Fibroblast of lung (primary cell): ENCODE measurements at regions not wholly inside any gene's neighbourhood (a gene's known extent, or its start where the extent isn't known, plus 50 kb on each side); places are given as distances from the start of the nearest gene placed in this dataset.

Source experiments
- EZH2 ChIP-seq: IDR thresholded peaks from 2 replicates; pipeline ENCODE4 v1.5.1; 2012; ENCODE audit warnings: low read length, control low read depth, mild to moderate bottlenecking; ENCODE audit errors: missing control alignments
- TF ChIP-seq, protein P1 (sequence below), 2 donors: IDR thresholded peaks in 1 of 2; conservative IDR thresholded peaks in 1 of 2; 1 replicate in 1 of 2; 2 replicates in 1 of 2; pipeline ENCODE4 v1.5.1; 2011 to 2012; ENCODE audit warnings: low read length in 2 of 2, control low read depth in 1 of 2, inconsistent platforms in 1 of 2, low read depth in 1 of 2, mild to moderate bottlenecking in 1 of 2

GRCh38 chr10:128622706-128623105 lies 496.5 kb upstream of the MKI67 start:
- TF ChIP-seq, protein P1, sequence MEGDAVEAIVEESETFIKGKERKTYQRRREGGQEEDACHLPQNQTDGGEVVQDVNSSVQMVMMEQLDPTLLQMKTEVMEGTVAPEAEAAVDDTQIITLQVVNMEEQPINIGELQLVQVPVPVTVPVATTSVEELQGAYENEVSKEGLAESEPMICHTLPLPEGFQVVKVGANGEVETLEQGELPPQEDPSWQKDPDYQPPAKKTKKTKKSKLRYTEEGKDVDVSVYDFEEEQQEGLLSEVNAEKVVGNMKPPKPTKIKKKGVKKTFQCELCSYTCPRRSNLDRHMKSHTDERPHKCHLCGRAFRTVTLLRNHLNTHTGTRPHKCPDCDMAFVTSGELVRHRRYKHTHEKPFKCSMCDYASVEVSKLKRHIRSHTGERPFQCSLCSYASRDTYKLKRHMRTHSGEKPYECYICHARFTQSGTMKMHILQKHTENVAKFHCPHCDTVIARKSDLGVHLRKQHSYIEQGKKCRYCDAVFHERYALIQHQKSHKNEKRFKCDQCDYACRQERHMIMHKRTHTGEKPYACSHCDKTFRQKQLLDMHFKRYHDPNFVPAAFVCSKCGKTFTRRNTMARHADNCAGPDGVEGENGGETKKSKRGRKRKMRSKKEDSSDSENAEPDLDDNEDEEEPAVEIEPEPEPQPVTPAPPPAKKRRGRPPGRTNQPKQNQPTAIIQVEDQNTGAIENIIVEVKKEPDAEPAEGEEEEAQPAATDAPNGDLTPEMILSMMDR (conservative IDR thresholded peaks at IDR 0.05 in 1 of 2, IDR thresholded peaks at IDR 0.05 in 1 of 2; ENCODE audit: low read depth in 1 of 2, low read length in 2 of 2): no peak
- no peak for TF ChIP-seq EZH2
